ENCODE measurements at regions not wholly inside any gene's neighbourhood (a gene's known extent, or its start where the extent isn't known, plus 50 kb on each side); places are given as distances from the start of the nearest gene placed in this dataset.

DNA sequence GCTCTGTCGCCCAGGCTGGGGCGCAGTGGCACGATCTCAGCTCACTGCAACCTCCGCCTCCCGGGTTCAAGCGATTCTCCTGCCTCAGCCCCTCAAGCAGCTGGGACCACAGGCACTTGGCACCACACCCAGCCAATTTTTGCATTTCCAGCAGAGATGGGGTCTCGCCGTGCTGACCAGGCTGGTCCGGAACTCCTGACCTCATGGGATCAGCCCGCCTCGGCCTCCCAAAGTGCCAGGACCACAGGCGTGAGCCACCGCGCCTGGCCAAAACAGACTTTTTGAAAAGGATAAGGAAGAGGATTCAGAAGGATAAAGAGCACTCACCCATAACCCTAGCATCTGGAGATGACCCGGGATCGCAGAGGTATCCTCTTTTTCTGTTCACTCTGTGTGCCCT is 224.5 kb upstream of the AGTR2 start:
- no peaks in the 10 kb centered on the region for H3K27me3 Mint-ChIP-seq (ENCODE audit: low read depth)
- H3K4me1 Mint-ChIP-seq = no peaks in the 10 kb centered on the region
- no peak overlapping the region for H3K4me3 Mint-ChIP-seq
- H3K27ac Mint-ChIP-seq = no peak overlapping the region
- TF ChIP-seq, protein P1, sequence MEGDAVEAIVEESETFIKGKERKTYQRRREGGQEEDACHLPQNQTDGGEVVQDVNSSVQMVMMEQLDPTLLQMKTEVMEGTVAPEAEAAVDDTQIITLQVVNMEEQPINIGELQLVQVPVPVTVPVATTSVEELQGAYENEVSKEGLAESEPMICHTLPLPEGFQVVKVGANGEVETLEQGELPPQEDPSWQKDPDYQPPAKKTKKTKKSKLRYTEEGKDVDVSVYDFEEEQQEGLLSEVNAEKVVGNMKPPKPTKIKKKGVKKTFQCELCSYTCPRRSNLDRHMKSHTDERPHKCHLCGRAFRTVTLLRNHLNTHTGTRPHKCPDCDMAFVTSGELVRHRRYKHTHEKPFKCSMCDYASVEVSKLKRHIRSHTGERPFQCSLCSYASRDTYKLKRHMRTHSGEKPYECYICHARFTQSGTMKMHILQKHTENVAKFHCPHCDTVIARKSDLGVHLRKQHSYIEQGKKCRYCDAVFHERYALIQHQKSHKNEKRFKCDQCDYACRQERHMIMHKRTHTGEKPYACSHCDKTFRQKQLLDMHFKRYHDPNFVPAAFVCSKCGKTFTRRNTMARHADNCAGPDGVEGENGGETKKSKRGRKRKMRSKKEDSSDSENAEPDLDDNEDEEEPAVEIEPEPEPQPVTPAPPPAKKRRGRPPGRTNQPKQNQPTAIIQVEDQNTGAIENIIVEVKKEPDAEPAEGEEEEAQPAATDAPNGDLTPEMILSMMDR (IDR thresholded peaks at IDR 0.05; ENCODE audit: unreplicated experiment in 3 of 3) = no peak
- peaks cover 97% of the 10 kb centered on the region for H3K36me3 Mint-ChIP-seq (ENCODE audit: low read depth)
- H3K9me3 Mint-ChIP-seq = peaks cover 44% of the 10 kb centered on the region

DNA sequence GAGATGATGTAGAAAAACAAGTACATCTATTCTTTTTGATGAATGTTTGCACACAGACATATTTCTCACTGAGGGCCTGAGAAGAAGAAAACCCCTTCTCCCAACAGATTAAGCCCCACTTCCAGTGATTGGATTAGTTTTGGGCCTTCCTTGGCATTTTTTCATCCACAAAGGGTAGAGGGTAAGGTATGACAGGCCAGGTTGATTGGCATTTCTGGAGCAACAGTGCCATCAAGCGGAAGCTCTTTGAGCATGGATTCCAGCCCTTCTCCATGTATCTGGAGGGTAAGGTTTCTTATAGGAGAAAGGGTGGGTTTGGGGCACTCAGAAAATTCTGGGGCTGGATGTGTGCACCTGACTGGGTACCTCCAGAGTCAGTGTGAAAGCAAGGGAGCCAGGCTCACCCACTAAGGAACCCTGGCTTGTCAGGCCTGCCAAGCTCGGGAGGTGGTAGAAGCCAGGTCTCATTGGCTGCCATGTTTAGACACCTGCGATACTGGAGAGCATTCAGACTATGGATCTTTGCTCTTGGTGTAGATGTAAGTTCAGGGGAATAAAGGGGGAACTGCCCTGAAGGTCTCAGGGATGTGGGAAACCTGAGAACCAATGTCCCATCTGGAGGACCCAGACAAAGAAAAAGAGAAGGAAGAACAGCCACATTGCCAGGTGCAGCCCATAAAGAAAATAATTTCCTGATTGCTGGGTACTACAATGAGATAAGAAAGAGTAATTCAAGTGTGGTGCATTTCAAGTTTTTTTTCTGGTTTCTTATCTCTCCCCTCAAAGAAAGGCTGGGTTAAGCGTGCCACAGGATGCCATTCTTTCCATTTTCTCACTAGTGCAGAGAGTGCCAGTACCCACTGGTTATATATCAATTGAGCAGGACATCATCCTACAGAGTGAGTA is 222.3 kb upstream of the AGTR2 start:
- Mint-ChIP-seq H3K27me3 (ENCODE audit: low read depth) (no peaks in the 10 kb centered on the region), H3K9me3 (peaks cover 35% of the 10 kb centered on the region), H3K4me3 (no peak overlapping the region), H3K4me1 (no peaks in the 10 kb centered on the region), H3K36me3 (ENCODE audit: low read depth) (peaks cover 94% of the 10 kb centered on the region), H3K27ac (no peak overlapping the region)
- TF ChIP-seq, protein P1 (IDR thresholded peaks at IDR 0.05; ENCODE audit: unreplicated experiment in 3 of 3) = no peak

DNA sequence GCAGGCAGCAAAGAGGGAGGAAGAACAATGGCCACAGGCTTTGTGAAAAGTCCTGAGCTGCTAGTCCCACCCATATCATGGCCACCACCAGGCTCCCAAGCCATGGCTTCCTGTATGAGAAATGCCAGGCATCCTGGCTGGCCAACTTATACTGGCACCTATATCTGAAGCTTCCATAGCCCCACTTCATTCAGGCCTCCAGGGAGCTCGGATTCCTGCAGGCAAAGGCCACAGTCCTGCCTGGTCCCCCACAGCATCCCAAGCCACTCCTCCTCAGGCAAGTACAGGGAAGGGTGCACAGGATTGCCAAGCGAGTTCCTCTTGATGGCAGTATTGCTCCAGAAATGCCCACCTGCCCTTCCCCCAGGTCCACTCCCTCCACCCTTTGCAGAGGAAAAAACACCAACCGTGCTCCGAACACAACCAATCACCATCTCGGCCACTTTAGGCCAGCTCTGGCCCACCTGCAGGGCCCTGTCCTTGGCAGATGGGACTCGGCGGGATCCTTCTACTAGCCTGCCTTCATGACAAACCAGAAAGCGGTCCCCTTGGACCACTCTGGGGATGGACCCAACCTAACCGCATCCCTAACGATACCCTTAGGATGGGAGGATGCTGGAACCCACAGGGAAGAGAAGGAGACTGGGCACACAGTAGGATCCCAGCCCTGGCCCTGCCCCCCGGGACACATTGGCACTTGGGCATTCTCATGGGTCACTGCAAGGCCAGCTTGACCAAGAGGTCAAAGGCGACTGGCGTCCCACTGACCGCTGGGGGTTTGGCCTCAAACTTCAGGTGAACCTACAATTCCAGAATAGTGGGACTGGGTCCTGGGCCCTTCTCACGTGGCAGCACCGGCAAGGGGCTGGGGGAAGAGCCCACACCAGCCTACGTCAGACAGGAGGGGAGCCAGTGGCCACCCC is 220.4 kb upstream of the AGTR2 start:
- Mint-ChIP-seq H3K4me3 (no peak overlapping the region), H3K27me3 (ENCODE audit: low read depth) (no peaks in the 10 kb centered on the region), H3K27ac (no peak overlapping the region), H3K36me3 (ENCODE audit: low read depth) (peaks cover 80% of the 10 kb centered on the region), H3K9me3 (peaks cover 38% of the 10 kb centered on the region), H3K4me1 (no peaks in the 10 kb centered on the region)
- TF ChIP-seq, protein P1 (IDR thresholded peaks at IDR 0.05; ENCODE audit: unreplicated experiment in 3 of 3) = no peak

DNA sequence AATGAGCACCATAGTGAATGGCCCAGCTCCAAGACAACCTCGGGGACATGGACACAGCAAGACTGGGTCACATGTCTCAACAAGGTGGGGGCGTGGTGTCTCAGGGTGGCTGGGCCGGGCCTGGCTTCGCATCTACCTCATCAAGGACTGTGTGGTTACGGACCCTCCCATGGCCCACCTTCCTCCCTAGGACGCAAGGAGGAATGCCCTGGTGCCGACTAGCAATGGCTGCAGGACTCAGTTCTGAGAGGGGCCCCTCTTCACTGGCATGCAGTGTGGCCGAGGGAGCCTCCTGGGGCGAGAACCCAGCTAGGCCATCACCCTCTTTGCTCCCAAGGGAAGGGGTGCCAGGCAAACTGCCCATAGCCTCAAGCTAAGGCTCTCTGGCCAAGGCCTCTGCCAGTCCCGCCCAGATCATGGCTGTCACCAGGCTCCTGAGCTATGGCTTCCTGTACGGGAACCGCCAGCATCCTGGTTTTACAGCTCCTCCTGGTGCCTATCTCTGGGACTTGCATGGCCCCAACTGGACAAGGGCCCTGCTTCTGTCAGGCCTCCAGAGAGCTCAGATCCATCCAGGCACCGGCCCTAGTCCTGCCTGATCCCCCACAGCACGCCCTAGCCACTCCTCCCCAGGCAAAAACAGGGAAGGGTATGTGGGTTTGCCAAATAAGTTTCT is 218.0 kb upstream of the AGTR2 start:
- H3K27me3 Mint-ChIP-seq (ENCODE audit: low read depth) = no peaks in the 10 kb centered on the region
- H3K4me1 Mint-ChIP-seq = no peaks in the 10 kb centered on the region
- no peak overlapping the region for H3K4me3 Mint-ChIP-seq
- H3K27ac Mint-ChIP-seq = no peak overlapping the region
- TF ChIP-seq, protein P1 (IDR thresholded peaks at IDR 0.05; ENCODE audit: unreplicated experiment in 3 of 3) = no peak
- H3K36me3 Mint-ChIP-seq (ENCODE audit: low read depth) = peaks cover 65% of the 10 kb centered on the region
- H3K9me3 Mint-ChIP-seq = peaks cover 27% of the 10 kb centered on the region

DNA sequence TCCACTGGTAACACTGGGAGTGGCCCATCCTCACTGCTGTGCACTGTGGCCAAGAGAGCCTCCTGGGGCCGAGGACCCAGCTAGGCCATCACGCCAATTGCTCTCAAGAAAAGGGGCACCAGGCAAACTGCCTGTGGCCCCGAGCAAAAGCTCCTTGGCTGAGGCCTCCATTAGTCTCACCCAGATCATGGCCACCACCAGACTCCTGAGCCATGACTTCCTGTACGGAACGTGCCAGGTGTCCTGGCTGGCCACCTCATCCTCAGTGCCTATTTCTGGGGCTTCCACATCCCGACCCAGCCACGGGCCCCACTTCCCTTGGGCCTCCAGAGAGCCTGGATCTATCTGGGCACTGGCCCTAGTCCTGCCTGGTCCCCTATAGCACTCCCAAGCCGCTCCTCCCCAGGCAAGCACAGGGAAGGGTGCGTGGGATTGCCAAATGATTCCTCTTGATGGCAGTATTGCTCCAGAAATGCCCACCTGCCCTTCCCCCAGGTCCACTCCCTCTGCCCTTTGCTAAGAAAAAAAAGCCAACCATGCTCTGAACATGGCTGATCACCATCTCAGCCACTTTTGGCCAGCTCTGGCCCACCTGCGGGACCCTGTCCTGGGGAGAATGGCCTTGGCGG is 212.6 kb upstream of the AGTR2 start:
- H3K27ac Mint-ChIP-seq = no peak overlapping the region
- H3K4me1 Mint-ChIP-seq = no peaks in the 10 kb centered on the region
- TF ChIP-seq, protein P1 (IDR thresholded peaks at IDR 0.05; ENCODE audit: unreplicated experiment in 3 of 3) = no peak
- peaks cover 36% of the 10 kb centered on the region for H3K9me3 Mint-ChIP-seq
- no peak overlapping the region for H3K4me3 Mint-ChIP-seq
- no peaks in the 10 kb centered on the region for H3K27me3 Mint-ChIP-seq (ENCODE audit: low read depth)
- H3K36me3 Mint-ChIP-seq (ENCODE audit: low read depth) = peaks cover 59% of the 10 kb centered on the region
